ENCODE measurements at regions not wholly inside any gene's neighbourhood (a gene's known extent, or its start where the extent isn't known, plus 50 kb on each side); places are given as distances from the start of the nearest gene placed in this dataset.

DNA sequence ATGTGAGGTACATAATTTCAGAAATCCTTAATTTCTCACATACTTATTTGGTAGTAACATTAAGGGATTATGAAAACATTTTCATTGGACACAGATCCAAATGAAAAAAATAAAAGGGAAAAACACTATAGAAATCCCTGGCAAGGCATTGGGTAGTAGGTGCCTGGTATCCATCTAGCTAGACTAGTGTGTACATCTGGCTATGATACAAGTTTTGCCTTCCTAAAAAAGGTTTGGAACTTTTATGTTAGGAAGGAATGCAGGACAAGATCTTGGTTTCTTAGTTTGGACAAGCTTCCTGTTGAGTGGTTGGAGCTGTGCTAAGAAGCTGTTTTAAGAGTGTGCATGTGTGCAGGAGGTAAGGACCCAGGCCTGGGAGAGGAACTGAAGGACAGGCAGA is 252.3 kb upstream of the GLI3 start:
- H3K27ac Mint-ChIP-seq: no peak overlapping the region
- H3K36me3 Mint-ChIP-seq (ENCODE audit: low read depth): no peaks in the 10 kb centered on the region
- TF ChIP-seq, protein P1, sequence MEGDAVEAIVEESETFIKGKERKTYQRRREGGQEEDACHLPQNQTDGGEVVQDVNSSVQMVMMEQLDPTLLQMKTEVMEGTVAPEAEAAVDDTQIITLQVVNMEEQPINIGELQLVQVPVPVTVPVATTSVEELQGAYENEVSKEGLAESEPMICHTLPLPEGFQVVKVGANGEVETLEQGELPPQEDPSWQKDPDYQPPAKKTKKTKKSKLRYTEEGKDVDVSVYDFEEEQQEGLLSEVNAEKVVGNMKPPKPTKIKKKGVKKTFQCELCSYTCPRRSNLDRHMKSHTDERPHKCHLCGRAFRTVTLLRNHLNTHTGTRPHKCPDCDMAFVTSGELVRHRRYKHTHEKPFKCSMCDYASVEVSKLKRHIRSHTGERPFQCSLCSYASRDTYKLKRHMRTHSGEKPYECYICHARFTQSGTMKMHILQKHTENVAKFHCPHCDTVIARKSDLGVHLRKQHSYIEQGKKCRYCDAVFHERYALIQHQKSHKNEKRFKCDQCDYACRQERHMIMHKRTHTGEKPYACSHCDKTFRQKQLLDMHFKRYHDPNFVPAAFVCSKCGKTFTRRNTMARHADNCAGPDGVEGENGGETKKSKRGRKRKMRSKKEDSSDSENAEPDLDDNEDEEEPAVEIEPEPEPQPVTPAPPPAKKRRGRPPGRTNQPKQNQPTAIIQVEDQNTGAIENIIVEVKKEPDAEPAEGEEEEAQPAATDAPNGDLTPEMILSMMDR (IDR thresholded peaks at IDR 0.05; ENCODE audit: unreplicated experiment in 3 of 3): no peak
- H3K4me1 Mint-ChIP-seq: peaks cover 10% of the 10 kb centered on the region
- H3K27me3 Mint-ChIP-seq (ENCODE audit: low read depth): peaks cover 14% of the 10 kb centered on the region
- no peak overlapping the region for H3K4me3 Mint-ChIP-seq
- H3K9me3 Mint-ChIP-seq: no peaks in the 10 kb centered on the region

DNA sequence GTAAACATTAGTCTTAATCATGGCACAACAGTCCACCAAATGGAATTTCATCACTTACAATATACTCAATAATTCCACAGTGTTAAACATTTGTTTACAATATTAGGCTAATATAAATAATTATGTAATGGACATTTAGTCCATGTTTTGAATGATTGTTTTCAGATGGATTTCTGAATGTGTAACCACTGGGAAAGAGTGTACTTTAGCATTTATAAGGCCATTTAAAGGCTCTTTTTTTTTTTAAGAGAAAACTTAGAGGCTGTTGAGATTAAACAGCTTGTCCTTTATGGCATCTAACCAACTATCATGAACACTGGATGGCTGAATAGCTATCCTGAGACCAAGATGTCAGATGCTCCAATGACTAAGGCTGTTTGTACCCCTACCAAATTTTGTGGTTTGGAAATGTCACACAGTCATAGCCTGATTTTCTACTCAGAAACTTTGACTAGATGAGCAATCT is 248.3 kb upstream of the GLI3 start:
- Mint-ChIP-seq H3K27me3 (ENCODE audit: low read depth) (peaks cover 4% of the 10 kb centered on the region), H3K9me3 (no peaks in the 10 kb centered on the region), H3K4me1 (peaks cover 20% of the 10 kb centered on the region), H3K4me3 (no peak overlapping the region), H3K36me3 (ENCODE audit: low read depth) (no peaks in the 10 kb centered on the region), H3K27ac (no peak overlapping the region)
- TF ChIP-seq, protein P1 (IDR thresholded peaks at IDR 0.05; ENCODE audit: unreplicated experiment in 3 of 3): no peak

DNA sequence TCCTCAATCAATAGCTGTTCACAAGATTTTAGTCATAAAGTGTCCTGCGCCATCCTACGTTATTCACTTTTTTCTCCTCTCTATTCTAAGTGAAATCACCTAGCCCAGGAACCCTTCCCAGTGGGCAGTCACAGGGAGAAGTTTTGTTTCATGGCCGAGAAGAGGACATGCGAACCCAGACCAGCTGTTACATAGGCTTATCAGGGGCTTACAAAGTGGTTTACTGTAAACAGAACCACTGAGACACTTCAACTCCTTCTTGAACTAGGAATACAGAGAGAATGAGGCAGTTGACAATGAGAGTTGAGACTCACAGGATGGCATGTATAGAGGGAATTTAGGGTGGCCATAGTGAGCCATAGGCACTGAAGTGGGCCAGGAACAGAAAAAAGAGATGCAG is 246.9 kb upstream of the GLI3 start:
- H3K4me1 Mint-ChIP-seq: peaks cover 22% of the 10 kb centered on the region
- no peak overlapping the region for H3K4me3 Mint-ChIP-seq
- H3K36me3 Mint-ChIP-seq (ENCODE audit: low read depth): no peaks in the 10 kb centered on the region
- no peak overlapping the region for H3K27ac Mint-ChIP-seq
- no peaks in the 10 kb centered on the region for H3K27me3 Mint-ChIP-seq (ENCODE audit: low read depth)
- H3K9me3 Mint-ChIP-seq: peaks cover 2% of the 10 kb centered on the region
- TF ChIP-seq, protein P1 (IDR thresholded peaks at IDR 0.05; ENCODE audit: unreplicated experiment in 3 of 3): no peak

DNA sequence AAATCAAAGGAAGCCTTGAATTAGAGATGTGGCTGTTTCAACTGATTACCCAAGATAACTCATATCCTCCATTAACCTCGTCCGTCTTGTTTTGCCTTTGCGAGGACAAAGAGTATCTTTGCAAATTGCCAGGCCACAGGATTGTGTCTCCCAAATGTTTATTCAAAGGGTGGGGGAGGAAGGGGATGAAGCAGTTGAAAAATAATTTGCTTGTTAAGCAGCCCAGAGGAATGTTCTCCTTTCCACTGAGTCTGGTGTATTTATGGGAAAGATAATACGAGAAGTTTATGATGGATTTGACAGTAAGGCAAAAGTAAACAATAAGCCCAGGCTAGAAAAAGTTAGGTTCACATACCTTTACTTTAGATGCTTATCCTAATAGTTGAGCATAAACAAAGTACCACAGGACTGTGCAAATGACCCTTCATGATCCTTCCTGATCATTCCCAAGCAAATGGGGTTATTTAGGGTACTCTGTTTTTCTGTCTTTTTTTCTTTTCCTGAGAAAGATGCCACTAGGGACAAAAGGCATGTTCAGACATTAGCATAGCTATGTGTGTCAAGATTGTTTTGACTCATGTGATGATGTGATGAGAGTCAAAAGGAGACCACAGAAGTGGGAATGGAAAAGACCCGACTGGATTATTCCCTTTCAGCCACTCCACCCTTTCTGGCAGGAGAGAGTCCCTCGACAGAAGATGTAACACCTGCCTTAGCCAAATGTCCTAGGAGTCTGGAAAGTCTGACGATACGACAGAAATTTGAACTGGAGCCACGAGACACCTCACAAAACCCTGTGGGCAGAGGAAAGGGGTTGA is 243.0 kb upstream of the GLI3 start:
- H3K4me1 Mint-ChIP-seq: peaks cover 22% of the 10 kb centered on the region
- H3K36me3 Mint-ChIP-seq (ENCODE audit: low read depth): no peaks in the 10 kb centered on the region
- no peak overlapping the region for H3K4me3 Mint-ChIP-seq
- H3K27ac Mint-ChIP-seq: peak overlapping the region in 2 of 3 experiments; percentile 83 to 85
- TF ChIP-seq, protein P1 (IDR thresholded peaks at IDR 0.05; ENCODE audit: unreplicated experiment in 3 of 3): no peak
- H3K27me3 Mint-ChIP-seq (ENCODE audit: low read depth): no peaks in the 10 kb centered on the region
- H3K9me3 Mint-ChIP-seq: peaks cover 2% of the 10 kb centered on the region

DNA sequence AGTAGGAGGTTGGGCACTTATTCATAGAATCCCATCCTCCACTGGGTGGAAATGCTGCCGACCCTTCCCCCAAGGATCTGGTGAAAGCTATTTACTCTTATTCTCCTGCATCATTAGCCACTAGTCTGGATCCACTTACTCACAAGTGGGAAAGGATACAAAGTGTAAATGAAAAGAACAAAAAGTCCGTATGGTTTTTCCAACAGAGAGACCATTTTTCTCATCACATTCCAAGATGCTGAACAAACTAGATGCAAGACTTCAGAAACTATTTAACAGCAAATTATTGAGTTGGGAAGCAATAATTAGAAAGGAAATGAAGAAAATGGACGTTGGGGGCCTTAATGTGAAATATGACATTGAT is 242.4 kb upstream of the GLI3 start:
- Mint-ChIP-seq H3K4me3 (no peak overlapping the region), H3K4me1 (peaks cover 22% of the 10 kb centered on the region), H3K27me3 (ENCODE audit: low read depth) (no peaks in the 10 kb centered on the region), H3K9me3 (peaks cover 2% of the 10 kb centered on the region), H3K27ac (peak overlapping the region in 2 of 3 experiments; percentile 83 to 85), H3K36me3 (ENCODE audit: low read depth) (no peaks in the 10 kb centered on the region)
- TF ChIP-seq, protein P1 (IDR thresholded peaks at IDR 0.05; ENCODE audit: unreplicated experiment in 3 of 3): no peak

DNA sequence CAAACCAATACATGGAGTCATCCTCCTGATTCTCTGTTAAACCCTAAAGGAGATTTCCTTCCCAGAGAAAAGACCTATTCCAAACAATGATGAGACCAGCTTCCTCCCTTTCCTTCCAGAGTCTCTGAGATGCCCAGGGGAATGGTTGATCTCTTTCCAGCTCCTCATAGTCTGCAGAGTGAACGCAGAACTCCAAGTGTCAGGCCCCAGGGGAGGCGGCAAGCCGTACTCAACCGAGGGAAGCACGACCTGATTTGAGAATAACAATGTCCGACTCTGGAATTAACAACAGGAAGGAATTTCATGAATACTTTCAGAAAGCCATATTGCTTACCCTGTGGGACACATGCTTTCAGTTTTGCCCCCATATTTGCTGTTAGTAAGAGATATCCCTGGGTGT is 241.7 kb upstream of the GLI3 start:
- Mint-ChIP-seq H3K9me3 (peaks cover 2% of the 10 kb centered on the region), H3K27ac (no peak overlapping the region), H3K36me3 (ENCODE audit: low read depth) (no peaks in the 10 kb centered on the region), H3K27me3 (ENCODE audit: low read depth) (no peaks in the 10 kb centered on the region), H3K4me1 (peaks cover 17% of the 10 kb centered on the region), H3K4me3 (no peak overlapping the region)
- TF ChIP-seq, protein P1 (IDR thresholded peaks at IDR 0.05; ENCODE audit: unreplicated experiment in 3 of 3): no peak

Data from nephron (organoid).